Fibroblast of lung (primary cell): ENCODE measurements at regions not wholly inside any gene's neighbourhood (a gene's known extent, or its start where the extent isn't known, plus 50 kb on each side); places are given as distances from the start of the nearest gene placed in this dataset.

Experiments
- DNase-seq, 2 donors: peaks; one replicate each; pipeline versions ENCODE4 v3.0.0 to v3.0.0-alpha.2; 2010; ENCODE audit warnings: low read depth in 2 of 2
- H2AFZ ChIP-seq: 2 replicates; pipeline ENCODE4 v1.5.1; 2012; ENCODE audit warnings: low read length, control low read depth, inconsistent platforms
- H3K27ac ChIP-seq: 2 replicates; pipeline ENCODE4 v1.5.1; 2011; ENCODE audit warnings: low read length, control low read depth; ENCODE audit not compliant: insufficient read depth
- H3K27me3 ChIP-seq: 2 replicates; pipeline ENCODE4 v1.5.1; 2011; ENCODE audit warnings: mild to moderate bottlenecking, low read length; ENCODE audit not compliant: control insufficient read depth, insufficient read depth
- H3K36me3 ChIP-seq: 2 replicates; pipeline ENCODE4 v1.5.1; 2011; ENCODE audit warnings: low read length; ENCODE audit not compliant: control insufficient read depth, insufficient read depth
- H3K4me1 ChIP-seq: 2 replicates; pipeline ENCODE4 v1.5.1; 2011; ENCODE audit warnings: low read length; ENCODE audit not compliant: control insufficient read depth, insufficient read depth; ENCODE audit errors: extremely low read depth
- H3K4me2 ChIP-seq: 2 replicates; pipeline ENCODE4 v1.5.1; 2011; ENCODE audit warnings: low read length, control low read depth; ENCODE audit not compliant: insufficient read depth; ENCODE audit errors: extremely low read depth
- H3K4me3 ChIP-seq, 4 experiments: fragments of 200-600 bp in 1 of 4; sonication (generic) in 1 of 4; replicated peaks in 1 of 4; 2 replicates each; pipeline ENCODE4 v1.5.1; 2011 to 2016; ENCODE audit warnings: low read length in 4 of 4, low read depth in 3 of 4, mild to moderate bottlenecking in 3 of 4, control low read depth in 2 of 4, inconsistent platforms in 1 of 4, mixed read lengths in 1 of 4; ENCODE audit not compliant: insufficient read depth in 1 of 4; ENCODE audit errors: control extremely low read depth in 1 of 4
- H3K79me2 ChIP-seq: 2 replicates; pipeline ENCODE4 v1.5.1; 2012; ENCODE audit warnings: mild to moderate bottlenecking, low read length, inconsistent platforms; ENCODE audit not compliant: control insufficient read depth, insufficient read depth
- H3K9ac ChIP-seq: 2 replicates; pipeline ENCODE4 v1.5.1; 2011; ENCODE audit warnings: mild to moderate bottlenecking, low read length, control low read depth; ENCODE audit not compliant: insufficient read depth
- H3K9me3 ChIP-seq: 2 replicates; pipeline ENCODE4 v1.5.1; 2012; ENCODE audit warnings: low read depth, low read length; ENCODE audit not compliant: control insufficient read depth, insufficient read depth
- H4K20me1 ChIP-seq: 2 replicates; pipeline ENCODE4 v1.5.1; 2011; ENCODE audit warnings: low read length; ENCODE audit not compliant: control insufficient read depth, insufficient read depth; ENCODE audit errors: extremely low read depth
- CTCF ChIP-seq, 2 donors: IDR thresholded peaks in 1 of 2; conservative IDR thresholded peaks in 1 of 2; 1 replicate in 1 of 2; 2 replicates in 1 of 2; pipeline ENCODE4 v1.5.1; 2011 to 2012; ENCODE audit warnings: low read length in 2 of 2, control low read depth in 1 of 2, inconsistent platforms in 1 of 2, low read depth in 1 of 2, mild to moderate bottlenecking in 1 of 2
- EZH2 ChIP-seq: IDR thresholded peaks from 2 replicates; pipeline ENCODE4 v1.5.1; 2012; ENCODE audit warnings: low read length, control low read depth, mild to moderate bottlenecking; ENCODE audit errors: missing control alignments

DNA sequence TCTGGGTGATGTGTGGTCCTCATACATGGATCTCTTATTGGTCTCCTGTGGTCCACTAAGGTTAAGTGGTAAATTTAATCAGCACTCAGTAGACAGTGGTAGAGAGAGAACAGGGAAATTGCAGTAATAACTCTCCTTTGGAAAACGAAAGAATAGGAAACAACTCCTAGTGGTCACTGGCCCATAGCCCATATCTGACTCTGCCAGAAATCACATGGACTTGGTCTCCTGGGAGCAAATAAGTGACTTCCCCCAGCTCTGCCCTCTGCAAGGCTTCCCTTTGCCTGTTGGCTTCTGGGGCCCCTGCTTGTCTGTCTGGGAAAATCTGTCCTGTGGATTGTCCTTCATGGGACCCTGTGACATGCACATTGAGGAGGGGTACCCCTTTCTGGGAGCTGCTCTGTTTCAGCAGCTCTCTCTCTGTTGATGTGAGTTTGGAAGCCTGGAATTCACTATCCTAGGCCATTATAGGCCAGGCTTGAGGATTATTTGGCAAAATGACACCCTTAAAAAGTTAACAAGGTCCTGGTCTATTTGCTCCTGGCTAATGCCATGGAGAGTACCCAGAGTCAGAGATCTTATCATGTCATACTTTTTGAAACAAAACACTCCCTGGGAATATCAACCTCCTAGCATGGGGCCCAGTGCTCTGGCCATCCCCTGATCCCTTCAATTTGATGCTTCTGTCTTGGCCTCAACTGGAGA lies 58.0 kb upstream of the HNF1B start:
- no peaks in the 10 kb centered on the region for H3K79me2 ChIP-seq
- no peak overlapping the region for H3K4me2 ChIP-seq

DNA sequence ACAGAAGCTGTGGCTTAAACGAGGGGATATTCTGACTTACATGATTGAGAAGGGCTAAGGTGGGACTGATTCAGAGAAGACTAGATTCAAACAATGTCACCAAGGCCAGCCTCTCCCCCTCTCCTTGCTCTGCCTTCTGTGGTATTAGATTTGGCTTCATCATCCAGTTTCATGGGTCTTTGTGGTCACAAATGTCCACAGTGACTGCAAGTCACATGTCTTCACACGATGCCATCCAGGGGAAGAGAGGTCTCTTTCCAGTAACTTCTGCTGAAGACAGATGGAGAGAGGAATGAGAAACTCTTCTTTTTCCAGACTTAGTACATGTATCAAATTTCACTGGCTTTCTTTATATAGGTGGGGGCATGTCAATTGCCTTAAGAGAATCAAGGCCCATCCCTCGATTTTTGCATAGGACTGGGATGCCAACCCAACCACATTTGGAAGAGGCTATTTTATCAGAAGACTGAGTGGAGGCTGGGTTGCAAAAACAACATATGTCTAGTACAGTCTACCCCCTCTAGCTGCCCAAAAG lies 57.3 kb upstream of the HNF1B start:
- DNase-seq = peak in 1 of 2 donors; percentile 12
- H3K4me1 ChIP-seq = peaks cover 4% of the 10 kb centered on the region
- H3K9me3 ChIP-seq = no peaks in the 10 kb centered on the region
- H3K4me2 ChIP-seq = no peak overlapping the region
- no peaks in the 10 kb centered on the region for H3K27me3 ChIP-seq
- TF ChIP-seq EZH2 (no peak), CTCF (conservative IDR thresholded peaks at IDR 0.05 in 1 of 2, IDR thresholded peaks at IDR 0.05 in 1 of 2; ENCODE audit: low read depth in 1 of 2, low read length in 2 of 2) (no peak)
- no peaks in the 10 kb centered on the region for H3K79me2 ChIP-seq
- no peaks in the 10 kb centered on the region for H3K36me3 ChIP-seq
- H3K27ac ChIP-seq = no peak overlapping the region
- no peak overlapping the region for H3K9ac ChIP-seq
- no peak overlapping the region for H3K4me3 ChIP-seq
- H2AFZ ChIP-seq = no peak overlapping the region
- H4K20me1 ChIP-seq = no peaks in the 10 kb centered on the region

More for the DNA sequence above, 58.0 kb upstream of the HNF1B start:
- peak; percentile 63 to 85 for DNase-seq
- H3K9ac ChIP-seq = no peak overlapping the region
- no peak overlapping the region for H3K4me3 ChIP-seq
- H3K27me3 ChIP-seq = no peaks in the 10 kb centered on the region
- H3K36me3 ChIP-seq = no peaks in the 10 kb centered on the region
- no peak overlapping the region for H3K27ac ChIP-seq
- no peaks in the 10 kb centered on the region for H3K9me3 ChIP-seq
- no peak overlapping the region for H2AFZ ChIP-seq
- peaks cover 4% of the 10 kb centered on the region for H3K4me1 ChIP-seq
- no peaks in the 10 kb centered on the region for H4K20me1 ChIP-seq
- TF ChIP-seq EZH2 = no peak
- no peak for TF ChIP-seq CTCF (conservative IDR thresholded peaks at IDR 0.05 in 1 of 2, IDR thresholded peaks at IDR 0.05 in 1 of 2; ENCODE audit: low read depth in 1 of 2, low read length in 2 of 2)

GRCh38 chr17:37801171-37801570 lies 56.3 kb upstream of the HNF1B start:
- no peak overlapping the region for H3K4me2 ChIP-seq
- no peaks in the 10 kb centered on the region for H3K9me3 ChIP-seq
- DNase-seq = no peak
- H3K4me1 ChIP-seq = peaks cover 4% of the 10 kb centered on the region
- H3K36me3 ChIP-seq = no peaks in the 10 kb centered on the region
- no peaks in the 10 kb centered on the region for H4K20me1 ChIP-seq
- H3K27me3 ChIP-seq = no peaks in the 10 kb centered on the region
- no peak overlapping the region for H3K4me3 ChIP-seq
- H2AFZ ChIP-seq = no peak overlapping the region
- TF ChIP-seq EZH2 = no peak
- TF ChIP-seq CTCF (conservative IDR thresholded peaks at IDR 0.05 in 1 of 2, IDR thresholded peaks at IDR 0.05 in 1 of 2; ENCODE audit: low read depth in 1 of 2, low read length in 2 of 2) = no peak
- H3K27ac ChIP-seq = no peak overlapping the region
- H3K79me2 ChIP-seq = no peaks in the 10 kb centered on the region
- no peak overlapping the region for H3K9ac ChIP-seq
